M059J (cell line): ENCODE measurements at regions not wholly inside any gene's neighbourhood (a gene's known extent, or its start where the extent isn't known, plus 50 kb on each side); places are given as distances from the start of the nearest gene placed in this dataset.
"Not testable (repeated sequence)": the region's sequence is repeated elsewhere in the genome, so short reads cannot be mapped to it uniquely, and the experiment has no call there.

Source experiments
- DNase-seq: peaks from one replicate; pipeline ENCODE4 v3.0.0-alpha.2; 2012; ENCODE audit warnings: low read depth

DNA sequence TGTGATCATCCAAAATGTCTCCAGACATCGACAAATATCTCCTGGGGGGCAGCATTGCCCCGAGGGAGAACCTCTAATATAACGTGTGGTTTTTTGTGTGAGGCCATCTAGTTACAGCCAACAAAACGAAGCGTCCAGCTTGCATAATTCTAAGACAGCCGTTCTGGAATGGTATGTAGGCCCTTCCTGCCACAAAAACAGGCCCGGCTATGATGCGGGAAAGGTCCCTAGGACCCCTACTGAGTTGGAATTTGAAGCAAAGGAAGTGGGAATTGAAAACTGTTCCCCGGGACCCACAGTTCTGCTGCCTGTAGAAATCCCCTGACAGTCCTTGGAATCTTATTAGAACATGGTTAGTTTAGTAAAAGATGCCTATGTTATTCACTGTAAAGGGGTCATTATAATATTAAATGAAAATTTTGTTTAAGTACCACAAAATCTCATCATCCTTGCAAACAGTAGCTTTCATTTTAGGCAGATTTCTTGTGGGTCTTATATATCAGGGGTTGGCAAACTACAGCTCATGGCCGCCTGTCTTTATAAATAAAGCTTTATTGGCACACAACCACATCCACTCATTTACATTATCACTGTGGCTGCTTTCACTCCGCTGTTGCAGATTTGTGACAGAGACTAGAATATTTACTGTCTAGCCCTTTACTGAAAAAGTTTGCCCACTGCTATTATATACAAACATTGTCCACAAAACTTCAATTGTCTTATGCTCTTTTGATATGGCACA, 70.7 kb downstream of the MSX2 start:
- peak; percentile 10 for DNase-seq

DNA sequence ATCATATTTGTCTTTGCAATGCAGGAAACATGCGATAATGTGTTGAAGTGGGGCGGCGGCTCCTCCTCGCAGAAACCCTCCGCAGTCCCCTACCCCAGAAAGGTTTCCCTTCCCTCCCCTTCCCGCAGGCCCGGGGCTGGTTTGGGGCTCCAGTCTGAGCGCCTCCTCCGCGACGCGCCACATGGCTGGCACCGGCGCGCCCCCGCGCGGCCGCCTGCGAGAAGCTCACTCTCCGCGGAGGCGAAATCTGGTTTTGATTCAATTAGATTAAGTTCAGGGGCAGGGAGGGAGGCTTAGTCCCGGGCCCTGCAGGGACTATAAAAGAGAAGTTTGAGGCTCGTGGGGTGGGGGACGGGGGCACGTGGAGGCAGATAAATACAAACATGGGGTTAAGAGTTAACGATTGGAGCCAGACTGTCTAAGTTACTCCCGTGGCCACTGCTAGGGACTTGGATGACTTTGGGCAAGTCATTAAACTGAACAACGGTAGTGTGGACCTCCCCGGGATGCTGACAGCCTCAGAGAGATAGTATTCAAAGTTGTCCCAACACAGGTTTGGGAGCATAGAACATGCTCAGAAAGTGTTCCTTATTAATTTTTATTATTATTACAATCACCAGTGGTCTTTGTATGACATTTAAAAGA, 69.4 kb downstream of the MSX2 start:
- no peak for DNase-seq

DNA sequence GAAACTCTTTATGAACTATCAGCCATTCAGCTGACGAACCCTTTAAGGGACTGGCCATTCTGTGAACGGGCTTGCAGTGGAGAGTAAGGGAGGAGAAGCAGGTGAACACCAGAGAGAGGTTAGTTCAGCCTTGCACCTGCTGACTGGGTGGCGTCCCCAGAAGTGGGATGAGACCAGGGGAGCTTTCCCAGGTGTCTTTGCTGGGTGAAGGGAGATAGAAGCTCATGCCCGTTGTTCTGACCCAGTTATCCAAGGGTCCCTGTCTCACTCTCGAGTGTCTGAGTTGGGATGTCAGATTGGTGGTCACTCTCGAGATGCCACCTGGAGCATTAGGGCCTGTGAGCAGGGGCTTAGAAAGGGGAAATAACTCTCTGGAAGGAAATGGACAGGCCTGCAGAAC, 68.7 kb downstream of the MSX2 start:
- no peak for DNase-seq

DNA sequence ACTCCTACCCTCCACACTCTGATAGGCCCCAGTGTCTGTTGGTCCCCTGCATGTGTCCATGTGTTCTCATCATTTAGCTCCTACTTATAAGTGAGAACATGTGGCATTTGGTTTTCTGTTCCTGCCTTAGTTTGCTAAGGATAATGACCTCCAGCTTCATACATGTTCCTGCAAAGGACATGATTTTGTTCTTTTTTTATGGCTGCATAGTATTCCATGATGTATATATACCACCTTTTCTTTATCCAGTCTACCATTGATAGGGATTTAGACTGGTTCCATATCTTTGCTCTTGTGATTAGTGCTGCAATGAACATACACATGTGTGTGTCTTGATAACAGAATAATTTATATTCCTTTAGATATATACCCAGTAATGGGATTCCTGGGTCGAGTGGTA, 67.9 kb downstream of the MSX2 start:
- DNase-seq, result not testable (repeated sequence)

DNA sequence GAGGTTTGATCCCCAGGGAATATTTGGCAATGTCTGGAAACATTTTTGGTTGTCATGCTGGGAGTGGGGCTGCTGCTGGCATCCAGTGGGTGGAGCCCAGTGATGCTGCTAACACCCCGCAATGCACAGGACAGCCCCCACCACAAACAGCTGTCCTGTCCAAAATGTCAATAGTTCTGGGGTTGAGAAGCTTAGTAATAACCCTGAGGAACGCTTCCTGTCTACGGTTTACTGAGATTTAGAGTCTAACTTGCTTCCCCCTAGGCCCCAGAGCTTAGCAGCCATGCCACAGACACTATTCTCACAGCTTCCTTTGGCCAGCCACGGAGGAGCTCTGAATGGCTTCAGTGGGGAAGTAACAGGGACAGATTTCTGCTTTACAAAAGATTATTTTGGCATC, 66.5 kb downstream of the MSX2 start:
- no peak for DNase-seq

DNA sequence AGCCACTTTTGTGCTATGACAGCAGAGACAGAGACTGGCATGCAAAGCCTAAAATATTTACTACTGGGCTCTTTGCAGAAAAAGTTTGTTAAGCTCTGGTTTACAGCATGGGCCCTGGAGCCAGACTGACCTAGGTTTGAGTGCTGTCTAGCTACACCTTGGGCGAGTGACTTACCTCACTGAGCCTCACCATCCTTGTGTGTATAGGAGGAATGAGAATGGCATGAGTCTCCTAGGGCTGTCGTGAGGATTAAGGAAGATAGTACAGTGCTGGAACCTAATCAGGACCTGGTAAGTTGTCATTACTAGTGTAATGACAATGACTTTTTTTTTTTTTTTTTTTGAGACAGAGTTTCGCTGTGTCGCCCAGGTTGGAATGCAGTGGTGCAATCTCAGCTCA, 65.2 kb downstream of the MSX2 start:
- no peak for DNase-seq

DNA sequence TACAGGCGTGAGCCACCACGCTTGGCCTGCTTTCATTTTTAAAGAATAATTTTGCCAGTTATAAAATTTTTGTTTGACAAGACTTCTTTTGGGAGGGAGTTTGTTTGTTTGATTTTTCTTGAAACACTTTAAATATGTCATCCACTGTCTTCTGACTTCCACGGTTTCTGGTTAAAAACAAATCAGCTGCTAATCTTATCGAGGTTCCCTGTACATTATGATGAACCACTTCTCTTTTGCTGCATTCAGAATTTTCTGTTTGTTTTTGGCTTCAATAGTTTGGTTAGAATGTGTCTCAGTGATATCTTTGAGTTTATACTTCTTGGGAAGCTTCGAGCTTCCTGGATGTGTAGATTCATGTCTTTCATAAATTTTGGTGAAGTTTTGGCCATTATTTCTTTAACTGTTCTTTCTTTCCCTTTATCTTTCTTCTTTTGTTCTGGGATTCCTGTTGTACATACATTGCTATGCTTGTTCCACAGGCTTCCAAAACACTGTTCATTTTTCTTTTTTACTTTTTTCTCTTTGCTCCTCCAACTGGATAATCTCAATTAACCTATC, 60.8 kb downstream of the MSX2 start:
- no peak for DNase-seq
